ENCODE measurements at regions not wholly inside any gene's neighbourhood (a gene's known extent, or its start where the extent isn't known, plus 50 kb on each side); places are given as distances from the start of the nearest gene placed in this dataset.

DNA sequence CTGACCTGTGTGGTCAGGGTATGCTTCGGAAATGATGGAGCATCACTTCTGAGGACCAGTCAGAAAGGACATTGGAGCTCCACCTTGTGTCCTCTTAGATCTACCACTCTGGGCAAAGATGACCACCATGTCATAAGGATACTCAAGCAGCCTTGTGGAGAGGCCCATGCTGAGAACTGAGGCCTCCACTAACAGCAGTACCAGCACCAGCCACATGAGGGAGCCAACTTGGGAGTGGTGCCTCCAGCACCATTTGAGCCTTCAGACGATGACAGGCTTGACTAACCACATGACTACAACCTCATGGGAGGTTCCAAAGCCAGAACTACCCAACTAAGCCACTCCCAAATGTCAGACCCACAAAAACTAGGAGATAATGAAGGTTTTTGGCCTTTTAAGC, 116.0 kb downstream of the NPTX2 start:
- Histone ChIP-seq H3K56ac (ENCODE audit: insufficient read length, low read depth, low read length) (no peak overlapping the region), H3K18ac (ENCODE audit: insufficient read length, low read depth, low read length) (no peak overlapping the region), H3K23me2 (ENCODE audit: insufficient read length, low read depth, low read length, poor library complexity, severe bottlenecking) (no peaks in the 10 kb centered on the region), H2AK5ac (ENCODE audit: insufficient read length, low read length) (no peak overlapping the region), H3K79me1 (ENCODE audit: insufficient read depth, low read depth, low read length, poor library complexity, severe bottlenecking) (no peaks in the 10 kb centered on the region), H2BK5ac (ENCODE audit: insufficient read length, low read length) (no peak overlapping the region), H3K27ac (ENCODE audit: insufficient read length, low read depth, low read length) (no peak overlapping the region), H3K79me2 (ENCODE audit: insufficient read depth, low read length) (no peaks in the 10 kb centered on the region), H3K4me1 (ENCODE audit: insufficient read depth, low read length) (no peaks in the 10 kb centered on the region; the same call in 1 of the 2 replicates), H3K14ac (ENCODE audit: insufficient read depth, low read length) (no peak overlapping the region), H4K5ac (ENCODE audit: insufficient read length, low read depth, low read length) (no peak overlapping the region), H2BK15ac (ENCODE audit: low read depth, low read length) (no peak overlapping the region), H3T11ph (ENCODE audit: low read length) (no peak overlapping the region), H3K4me2 (ENCODE audit: insufficient read depth, insufficient read length, low read length) (no peak overlapping the region), H3K23ac (ENCODE audit: insufficient read length, low read depth, low read length) (no peak overlapping the region), H3K27me3 (ENCODE audit: insufficient read depth, low read length) (no peaks in the 10 kb centered on the region), H2BK20ac (ENCODE audit: low read depth, low read length, poor library complexity, severe bottlenecking) (no peak overlapping the region), H3K9me3 (ENCODE audit: control insufficient read depth, low read depth, low read length) (no peaks in the 10 kb centered on the region), H2AFZ (ENCODE audit: low read length) (no peak overlapping the region), H3K9ac (ENCODE audit: extremely low read depth, insufficient read length, low read length) (no peak overlapping the region), H4K91ac (ENCODE audit: insufficient read length, low read depth, low read length) (no peak overlapping the region), H4K8ac (replicated peaks; ENCODE audit: insufficient read length, low read depth, low read length) (no peak overlapping the region), H2BK120ac (ENCODE audit: low read depth, low read length, poor library complexity, severe bottlenecking) (no peak overlapping the region), H3K4ac (ENCODE audit: low read depth, low read length) (no peak overlapping the region), H2BK12ac (ENCODE audit: insufficient read length, low read depth, low read length) (no peak overlapping the region), H4K20me1 (ENCODE audit: control insufficient read depth, insufficient read depth, insufficient read length) (no peaks in the 10 kb centered on the region)
- Mint-ChIP-seq H3K9me3 (peaks cover 4 to 7% of the 10 kb centered on the region in 2 experiments; a peak in 4 of 5 replicates), H3K36me3 (ENCODE audit: insufficient read depth in 1 of 3, low read depth in 3 of 3) (peaks cover 4 to 11% (median 4%) of the 10 kb centered on the region in 3 experiments; a peak in 3 of 7 replicates), H3K27ac (no peak overlapping the region), H3K27me3 (ENCODE audit: low read depth) (no peaks in the 10 kb centered on the region; the same call in 1 of the 2 replicates), H3K4me3 (no peak overlapping the region), H3K4me1 (peaks cover 16 to 25% of the 10 kb centered on the region in 2 experiments)
- TF ChIP-seq, protein P1, sequence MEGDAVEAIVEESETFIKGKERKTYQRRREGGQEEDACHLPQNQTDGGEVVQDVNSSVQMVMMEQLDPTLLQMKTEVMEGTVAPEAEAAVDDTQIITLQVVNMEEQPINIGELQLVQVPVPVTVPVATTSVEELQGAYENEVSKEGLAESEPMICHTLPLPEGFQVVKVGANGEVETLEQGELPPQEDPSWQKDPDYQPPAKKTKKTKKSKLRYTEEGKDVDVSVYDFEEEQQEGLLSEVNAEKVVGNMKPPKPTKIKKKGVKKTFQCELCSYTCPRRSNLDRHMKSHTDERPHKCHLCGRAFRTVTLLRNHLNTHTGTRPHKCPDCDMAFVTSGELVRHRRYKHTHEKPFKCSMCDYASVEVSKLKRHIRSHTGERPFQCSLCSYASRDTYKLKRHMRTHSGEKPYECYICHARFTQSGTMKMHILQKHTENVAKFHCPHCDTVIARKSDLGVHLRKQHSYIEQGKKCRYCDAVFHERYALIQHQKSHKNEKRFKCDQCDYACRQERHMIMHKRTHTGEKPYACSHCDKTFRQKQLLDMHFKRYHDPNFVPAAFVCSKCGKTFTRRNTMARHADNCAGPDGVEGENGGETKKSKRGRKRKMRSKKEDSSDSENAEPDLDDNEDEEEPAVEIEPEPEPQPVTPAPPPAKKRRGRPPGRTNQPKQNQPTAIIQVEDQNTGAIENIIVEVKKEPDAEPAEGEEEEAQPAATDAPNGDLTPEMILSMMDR (conservative IDR thresholded peaks at IDR 0.05): peak; percentile 84
- peak; percentile 83 for DNase-seq
- no CpG with 5 or more reads among the region's 2 CpGs for WGBS (ENCODE audit: extremely low coverage, insufficient read length, low lambda C conversion rate)

Data from H9 (cell line).